Endothelial cell of umbilical vein (primary cell): ENCODE measurements at regions not wholly inside any gene's neighbourhood (a gene's known extent, or its start where the extent isn't known, plus 50 kb on each side); places are given as distances from the start of the nearest gene placed in this dataset.
A peak's percentile ranks its signal among the peaks of the same experiment; 100 is the strongest.

ENCODE experiments used
- BruUV-seq: library from RNA; stranded (reverse); fragments of 400-500 nt; replicated peaks from 2 replicates; lab custom pipeline; 2021; lab: Mats Ljungman, UMichigan
- CTCF ChIA-PET: fragments of 300-600, 350-600 bp; sonication (Branson Sonifier 250); formaldehyde crosslinking; loops from one replicate; lab custom pipeline; 2021; ENCODE audit warnings: antibody characterized with exemption, inconsistent platforms; lab: Charles Lee
- POLR2A ChIA-PET: fragments of 300-600, 350-600 bp; sonication (Branson Sonifier 250); formaldehyde crosslinking; loops from one replicate; lab custom pipeline; 2021; ENCODE audit warnings: antibody characterized with exemption, inconsistent platforms; lab: Charles Lee
- DNase-seq: peaks from one replicate; pipeline ENCODE4 v3.0.0-alpha.2; 2011; ENCODE audit warnings: low read depth, low spot score
- FAIRE-seq: peaks from 2 replicates; lab custom pipeline; 2011; peaks lifted over from hg19 to GRCh38; lab: Jason Lieb, UNC
- H2AFZ ChIP-seq: 2 replicates; pipeline ENCODE4 v1.6.0; 2012; ENCODE audit warnings: low read depth, low read length, control low read depth, inconsistent platforms
- H3K27ac ChIP-seq: 2 replicates; pipeline ENCODE4 v1.5.1; 2011; ENCODE audit warnings: low read depth, mild to moderate bottlenecking, control low read depth, low read length, moderate library complexity; ENCODE audit not compliant: insufficient read depth
- H3K27me3 ChIP-seq, 2 experiments: 2 replicates each; pipeline versions ENCODE4 v1.6.0 to v1.6.1; 2011; ENCODE audit warnings: low read length in 2 of 2, mixed read lengths in 1 of 2; ENCODE audit not compliant: control insufficient read depth in 2 of 2, insufficient read depth in 2 of 2
- H3K36me3 ChIP-seq, 2 experiments: 2 replicates in 1 of 2; 3 replicates in 1 of 2; pipeline ENCODE4 v1.5.1; 2011; ENCODE audit warnings: low read length in 2 of 2, mild to moderate bottlenecking in 1 of 2, moderate library complexity in 1 of 2; ENCODE audit not compliant: control insufficient read depth in 2 of 2, insufficient read depth in 2 of 2; ENCODE audit errors: extremely low read depth in 1 of 2
- H3K4me1 ChIP-seq: 3 replicates; pipeline ENCODE4 v1.5.1; 2011; ENCODE audit warnings: mild to moderate bottlenecking, low read length; ENCODE audit not compliant: control insufficient read depth, insufficient read depth; ENCODE audit errors: extremely low read depth
- H3K4me2 ChIP-seq: 2 replicates; pipeline ENCODE4 v1.6.1; 2011; ENCODE audit warnings: low read length, control low read depth, mixed read lengths; ENCODE audit not compliant: insufficient read depth
- H3K4me3 ChIP-seq, 3 experiments: fragments of 200-600 bp in 1 of 3; sonication (generic), shearing (Covaris generic) in 1 of 3; replicated peaks in 1 of 3; 2 replicates each; pipeline ENCODE4 v1.5.1; 2011 to 2016; ENCODE audit warnings: control low read depth in 3 of 3, low read length in 3 of 3, mild to moderate bottlenecking in 2 of 3, inconsistent platforms in 1 of 3, low read depth in 1 of 3, moderate library complexity in 1 of 3; ENCODE audit not compliant: insufficient read depth in 1 of 3
- H3K79me2 ChIP-seq: 2 replicates; pipeline ENCODE4 v1.6.0; 2012; ENCODE audit warnings: low read length, inconsistent platforms; ENCODE audit not compliant: control insufficient read depth, insufficient read depth
- H3K9ac ChIP-seq: replicated peaks from 2 replicates; pipeline ENCODE3; 2011; ENCODE audit warnings: low read length, control low read depth; ENCODE audit not compliant: insufficient read depth; ENCODE audit errors: extremely low read depth
- H3K9me1 ChIP-seq: replicated peaks from 3 replicates; pipeline ENCODE4 v1.6.0; 2011; ENCODE audit warnings: mild to moderate bottlenecking, low read length; ENCODE audit not compliant: control insufficient read depth, insufficient read depth; ENCODE audit errors: extremely low read depth
- H3K9me3 ChIP-seq: replicated peaks from 2 replicates; pipeline ENCODE4 v1.5.1; 2012; ENCODE audit warnings: low read length, inconsistent platforms; ENCODE audit not compliant: control insufficient read depth, insufficient read depth
- H4K20me1 ChIP-seq: replicated peaks from 2 replicates; pipeline ENCODE3; 2011; ENCODE audit warnings: mild to moderate bottlenecking, low read length; ENCODE audit not compliant: control insufficient read depth, insufficient read depth; ENCODE audit errors: extremely low read depth
- EZH2 ChIP-seq: IDR thresholded peaks from 2 replicates; pipeline ENCODE4 v1.6.1; 2012; ENCODE audit warnings: borderline replicate concordance, low read depth, mild to moderate bottlenecking, moderate library complexity, low read length, inconsistent platforms; ENCODE audit not compliant: severe bottlenecking
- FOS ChIP-seq: IDR thresholded peaks from 2 replicates; pipeline ENCODE4 v1.6.1; 2011; ENCODE audit warnings: mild to moderate bottlenecking, low read length, moderate library complexity, borderline replicate concordance; ENCODE audit not compliant: insufficient read depth
- GATA2 ChIP-seq: IDR thresholded peaks from 2 replicates; pipeline ENCODE4 v1.7.0; 2011; ENCODE audit warnings: low read depth, mild to moderate bottlenecking, moderate library complexity, mixed read lengths, low read length; ENCODE audit not compliant: insufficient read length, insufficient read depth
- JUN ChIP-seq: IDR thresholded peaks from 2 replicates; pipeline ENCODE4 v1.6.1; 2011; ENCODE audit warnings: borderline replicate concordance, low read depth; ENCODE audit not compliant: insufficient read length, insufficient read depth
- POLR2A ChIP-seq: IDR thresholded peaks from 2 replicates; pipeline ENCODE4 v1.6.1; 2012; ENCODE audit warnings: low read depth, mild to moderate bottlenecking, control low read depth, low read length
- POLR2AphosphoS5 ChIP-seq: IDR thresholded peaks from 2 replicates; pipeline ENCODE4 v1.6.1; 2012; ENCODE audit warnings: low read depth, mild to moderate bottlenecking, control low read depth, low read length, moderate library complexity; ENCODE audit not compliant: insufficient read depth
- dilution Hi-C: fragments of 300-500 bp; cut with MboI; formaldehyde crosslinking; loops from one replicate; pipeline ENCODE4 v1.15.0; 2019; ENCODE audit warnings: low sequenced_read_pairs; ENCODE audit not compliant: extremely low pct_ligation_motif_present
- intact Hi-C: fragments of 100-400 bp; cut with micrococcal nuclease; formaldehyde crosslinking; loops from one replicate; pipeline ENCODE4 v1.10.0; 2022
- TF ChIP-seq, protein P1 (sequence below), 2 donors: IDR thresholded peaks; 1 replicate in 1 of 2; 2 replicates in 1 of 2; pipeline ENCODE4 v1.5.1; 2011; ENCODE audit warnings: low read length in 2 of 2, mild to moderate bottlenecking in 2 of 2, moderate library complexity in 2 of 2, control low read depth in 1 of 2, inconsistent platforms in 1 of 2, low read depth in 1 of 2; ENCODE audit not compliant: insufficient read depth in 1 of 2; ENCODE audit errors: extremely low read depth in 1 of 2

DNA sequence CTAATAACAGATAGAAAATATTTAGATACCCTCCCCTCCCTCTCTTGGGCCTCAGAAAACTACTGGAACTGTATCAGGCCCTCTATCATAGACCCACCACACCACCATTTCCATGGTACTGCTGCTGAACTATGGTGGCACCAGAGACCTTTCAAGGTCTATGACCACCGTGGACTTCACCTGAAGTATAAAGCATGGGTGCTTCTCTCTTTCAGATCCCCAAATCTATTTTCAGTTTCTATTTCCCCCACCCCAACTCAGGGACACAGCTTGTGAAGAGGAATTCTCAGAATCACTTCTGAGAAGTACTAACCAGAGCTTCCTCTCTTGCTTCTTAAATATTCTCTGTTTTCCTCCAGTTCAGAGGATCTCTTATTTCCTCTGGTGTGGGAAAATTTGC is 840.8 kb upstream of the HTR2C start:
- intact Hi-C loops (loop anchor here (5.0 kb wide), 1 partner anchor 351 kb away; no protein-coding TSS in a partner anchor), dilution Hi-C loops (no loop called here)
- H3K79me2 ChIP-seq, result no peaks in the 10 kb centered on the region
- H3K4me3 ChIP-seq, result no peak overlapping the region
- TF ChIP-seq POLR2A (no peak), JUN (no peak), EZH2 (no peak), POLR2AphosphoS5 (no peak), FOS (no peak)
- TF ChIP-seq, protein P1, sequence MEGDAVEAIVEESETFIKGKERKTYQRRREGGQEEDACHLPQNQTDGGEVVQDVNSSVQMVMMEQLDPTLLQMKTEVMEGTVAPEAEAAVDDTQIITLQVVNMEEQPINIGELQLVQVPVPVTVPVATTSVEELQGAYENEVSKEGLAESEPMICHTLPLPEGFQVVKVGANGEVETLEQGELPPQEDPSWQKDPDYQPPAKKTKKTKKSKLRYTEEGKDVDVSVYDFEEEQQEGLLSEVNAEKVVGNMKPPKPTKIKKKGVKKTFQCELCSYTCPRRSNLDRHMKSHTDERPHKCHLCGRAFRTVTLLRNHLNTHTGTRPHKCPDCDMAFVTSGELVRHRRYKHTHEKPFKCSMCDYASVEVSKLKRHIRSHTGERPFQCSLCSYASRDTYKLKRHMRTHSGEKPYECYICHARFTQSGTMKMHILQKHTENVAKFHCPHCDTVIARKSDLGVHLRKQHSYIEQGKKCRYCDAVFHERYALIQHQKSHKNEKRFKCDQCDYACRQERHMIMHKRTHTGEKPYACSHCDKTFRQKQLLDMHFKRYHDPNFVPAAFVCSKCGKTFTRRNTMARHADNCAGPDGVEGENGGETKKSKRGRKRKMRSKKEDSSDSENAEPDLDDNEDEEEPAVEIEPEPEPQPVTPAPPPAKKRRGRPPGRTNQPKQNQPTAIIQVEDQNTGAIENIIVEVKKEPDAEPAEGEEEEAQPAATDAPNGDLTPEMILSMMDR (IDR thresholded peaks at IDR 0.05; ENCODE audit: extremely low read depth in 1 of 2, insufficient read depth in 1 of 2, low read depth in 1 of 2, low read length in 2 of 2), result no peak
- DNase-seq (no peak), FAIRE-seq (no peak)
- BruUV-seq, result no TSS peak
- no peak overlapping the region for H3K27ac ChIP-seq
- no peak overlapping the region for H2AFZ ChIP-seq
- H3K4me1 ChIP-seq, result no peaks in the 10 kb centered on the region
- no peak overlapping the region for H3K4me2 ChIP-seq
- H3K36me3 ChIP-seq, result no peaks in the 10 kb centered on the region
- no peaks in the 10 kb centered on the region for H4K20me1 ChIP-seq
- no peaks in the 10 kb centered on the region for H3K9me3 ChIP-seq
- H3K9me1 ChIP-seq, result no peaks in the 10 kb centered on the region
- POLR2A ChIA-PET, result no interaction called here
- CTCF ChIA-PET, result interaction anchor here (1.0 to 1.9 kb wide), 4 partner anchors 11 to 869 kb away, joined by 3 to 8 read pairs (median 4); no protein-coding TSS in a partner anchor
- no peaks in the 10 kb centered on the region for H3K27me3 ChIP-seq
- no peak overlapping the region for H3K9ac ChIP-seq

DNA sequence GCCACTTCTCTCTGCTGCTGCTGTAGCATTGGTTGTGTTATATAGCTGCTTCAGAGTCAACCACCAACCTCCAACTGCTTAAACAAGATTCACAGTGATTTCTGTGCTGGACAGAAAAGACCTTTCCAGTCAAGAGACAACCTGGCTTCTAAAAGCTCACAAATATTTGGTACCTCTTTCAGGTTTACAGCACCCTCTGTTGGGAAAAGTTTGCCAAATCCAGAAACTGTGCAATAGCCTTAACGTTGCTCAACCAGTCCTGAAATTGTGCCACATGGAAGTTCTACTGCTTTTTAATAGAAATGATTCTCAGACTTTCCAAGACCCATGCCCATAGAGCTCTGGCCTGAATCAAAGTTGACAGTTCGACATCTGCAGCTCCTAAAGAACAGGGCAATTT is 842.1 kb upstream of the HTR2C start:
- Histone ChIP-seq H3K27me3 (no peaks in the 10 kb centered on the region), H3K27ac (no peak overlapping the region), H3K36me3 (no peaks in the 10 kb centered on the region), H3K4me2 (no peak overlapping the region), H2AFZ (no peak overlapping the region), H3K4me1 (no peaks in the 10 kb centered on the region), H4K20me1 (no peaks in the 10 kb centered on the region), H3K9me1 (no peaks in the 10 kb centered on the region), H3K79me2 (no peaks in the 10 kb centered on the region), H3K9ac (no peak overlapping the region), H3K9me3 (no peaks in the 10 kb centered on the region), H3K4me3 (no peak overlapping the region)
- dilution Hi-C loops, result no loop called here
- intact Hi-C loops, result loop anchor here (1.0 to 5.0 kb wide), 2 partner anchors 349 to 481 kb away; no protein-coding TSS in a partner anchor
- POLR2A ChIA-PET, result no interaction called here
- DNase-seq, result peak; percentile 52
- no TSS peak for BruUV-seq
- CTCF ChIA-PET, result interaction anchor here (0.6 to 1.9 kb wide), 9 partner anchors 13 to 1872 kb away, joined by 3 to 18 read pairs (median 5); no protein-coding TSS in a partner anchor
- no peak for TF ChIP-seq GATA2
- TF ChIP-seq, protein P1 (IDR thresholded peaks at IDR 0.05; ENCODE audit: extremely low read depth in 1 of 2, insufficient read depth in 1 of 2, low read depth in 1 of 2, low read length in 2 of 2), result peak; percentile 16 to 28
- TF ChIP-seq JUN, result no peak
- TF ChIP-seq POLR2AphosphoS5, result no peak
- TF ChIP-seq FOS, result no peak
- peak; percentile 96 for FAIRE-seq
